GM03348 (cell line): ENCODE measurements at regions not wholly inside any gene's neighbourhood (a gene's known extent, or its start where the extent isn't known, plus 50 kb on each side); places are given as distances from the start of the nearest gene placed in this dataset.
"Not testable (repeated sequence)": the region's sequence is repeated elsewhere in the genome, so short reads cannot be mapped to it uniquely, and the experiment has no call there.

Experiments
- DNase-seq: peaks from one replicate; pipeline ENCODE4 v3.0.0; 2012; ENCODE audit warnings: low spot score

- not testable (repeated sequence) for DNase-seq
These were observed 106.1 kb downstream of the CHD1L start for GRCh38 chr1:147348592-147348991.

GRCh38 chr1:147349533-147349932 lies 107.0 kb downstream of the CHD1L start:
- DNase-seq, result no peak

- DNase-seq, result no peak
These were observed 108.8 kb downstream of the CHD1L start for GRCh38 chr1:147351140-147351835.

GRCh38 chr1:147377263-147378246 lies 135.1 kb downstream of the CHD1L start:
- DNase-seq, result no peak

GRCh38 chr1:147379889-147380288 lies 137.4 kb downstream of the CHD1L start:
- DNase-seq, result no peak

GRCh38 chr1:147384804-147385203 lies 142.3 kb downstream of the CHD1L start:
- no peak for DNase-seq

GRCh38 chr1:147388969-147389368 lies 146.5 kb downstream of the CHD1L start:
- no peak for DNase-seq

GRCh38 chr1:147389532-147390184 lies 147.2 kb downstream of the CHD1L start:
- DNase-seq, result peak; percentile 80

- no peak for DNase-seq
These were observed 147.7 kb downstream of the CHD1L start for GRCh38 chr1:147390185-147390542.

GRCh38 chr1:147391114-147391513 lies 148.6 kb downstream of the CHD1L start:
- DNase-seq, result no peak

- not testable (repeated sequence) for DNase-seq
These were observed 138.8 kb upstream of the BCL9 start for GRCh38 chr1:147402326-147403045.

GRCh38 chr1:147404344-147404743 lies 137.0 kb upstream of the BCL9 start:
- DNase-seq, result not testable (repeated sequence)

GRCh38 chr1:147409886-147410285 lies 131.4 kb upstream of the BCL9 start:
- no peak for DNase-seq

- DNase-seq, result no peak
These were observed 128.1 kb upstream of the BCL9 start for GRCh38 chr1:147413110-147413605.

- DNase-seq, result no peak
These were observed 126.7 kb upstream of the BCL9 start for GRCh38 chr1:147414505-147415163.

- DNase-seq, result no peak
These were observed 124.3 kb upstream of the BCL9 start for GRCh38 chr1:147417024-147417423.

GRCh38 chr1:147423100-147423827 lies 118.0 kb upstream of the BCL9 start:
- DNase-seq, result not testable (repeated sequence)

GRCh38 chr1:147434921-147435320 lies 106.4 kb upstream of the BCL9 start:
- DNase-seq, result no peak

GRCh38 chr1:147444381-147444780 lies 96.9 kb upstream of the BCL9 start:
- DNase-seq, result no peak

GRCh38 chr1:147451628-147452027 lies 89.7 kb upstream of the BCL9 start:
- no peak for DNase-seq

- no peak for DNase-seq
These were observed 88.5 kb upstream of the BCL9 start for GRCh38 chr1:147452809-147453208.
